H1 (cell line): ENCODE measurements at regions not wholly inside any gene's neighbourhood (a gene's known extent, or its start where the extent isn't known, plus 50 kb on each side); places are given as distances from the start of the nearest gene placed in this dataset.

ENCODE experiments used
- CTCF ChIA-PET: fragments of 300-600 bp; sonication (Branson Sonifier 250); formaldehyde crosslinking; loops from one replicate; lab custom pipeline; 2021; ENCODE audit not compliant: partially characterized antibody; lab: Charles Lee
- POLR2A ChIA-PET: fragments of 300-600 bp; sonication (Branson Sonifier 250); formaldehyde crosslinking; loops from one replicate; lab custom pipeline; 2021; ENCODE audit warnings: inconsistent platforms; ENCODE audit not compliant: partially characterized antibody; lab: Charles Lee
- DNase-seq, 2 experiments: peaks; one replicate each; pipeline versions ENCODE4 v3.0.0 to v3.0.0-alpha.2; 2010 to 2022; ENCODE audit warnings: low spot score in 2 of 2, low read depth in 1 of 2, mixed read lengths in 1 of 2
- FAIRE-seq: peaks from 2 replicates; lab custom pipeline; 2011; peaks lifted over from hg19 to GRCh38; lab: Jason Lieb, UNC
- H2AFZ ChIP-seq: 2 replicates; pipeline ENCODE4 v1.8.1; 2012; ENCODE audit warnings: low read length, inconsistent platforms
- H2AK5ac ChIP-seq: 2 replicates; pipeline ENCODE4 v1.6.1; 2013; ENCODE audit warnings: low read depth, low read length
- H2BK120ac ChIP-seq: replicated peaks from 2 replicates; pipeline ENCODE3; 2013; ENCODE audit warnings: low read depth, low read length, inconsistent platforms
- H2BK12ac ChIP-seq: 2 replicates; pipeline ENCODE4 v1.6.1; 2013; ENCODE audit warnings: low read depth, low read length
- H2BK15ac ChIP-seq: 2 replicates; pipeline ENCODE4 v1.6.1; 2013; ENCODE audit warnings: low read length
- H2BK20ac ChIP-seq: 2 replicates; pipeline ENCODE4 v1.6.1; 2013; ENCODE audit warnings: low read length
- H2BK5ac ChIP-seq: 2 replicates; pipeline ENCODE4 v1.6.1; 2013; ENCODE audit warnings: low read depth, low read length
- H3K14ac ChIP-seq: 2 replicates; pipeline ENCODE4 v1.6.1; 2013; ENCODE audit warnings: inconsistent platforms; ENCODE audit not compliant: insufficient read length
- H3K18ac ChIP-seq: 2 replicates; pipeline ENCODE4 v1.6.1; 2013; ENCODE audit warnings: low read length; ENCODE audit errors: extremely low read depth
- H3K23ac ChIP-seq: 2 replicates; pipeline ENCODE4 v1.6.1; 2013; ENCODE audit warnings: inconsistent platforms; ENCODE audit not compliant: insufficient read length
- H3K23me2 ChIP-seq: 2 replicates; pipeline ENCODE4 v1.6.1; 2013; ENCODE audit warnings: low read depth, low read length
- H3K27ac ChIP-seq: 2 replicates; pipeline ENCODE4 v1.6.1; 2011; ENCODE audit warnings: low read depth, low read length, inconsistent platforms
- H3K27me3 ChIP-seq, 4 experiments: replicated peaks in 1 of 4; 1 replicate in 1 of 4; 2 replicates in 3 of 4; pipeline versions ENCODE4 v1.6.1 to v1.8.1; 2011 to 2013; ENCODE audit warnings: low read length in 3 of 4, mild to moderate bottlenecking in 3 of 4, inconsistent platforms in 2 of 4, mixed read lengths in 2 of 4, moderate library complexity in 1 of 4; ENCODE audit not compliant: control insufficient read depth in 3 of 4, insufficient read depth in 3 of 4; ENCODE audit errors: extremely low read depth in 1 of 4
- H3K36me3 ChIP-seq, 4 experiments: 2 replicates each; pipeline versions ENCODE4 v1.6.1 to v1.8.1; 2011 to 2013; ENCODE audit warnings: mild to moderate bottlenecking in 4 of 4, low read length in 3 of 4, moderate library complexity in 2 of 4, control low read depth in 1 of 4, inconsistent platforms in 1 of 4; ENCODE audit not compliant: insufficient read depth in 4 of 4, control insufficient read depth in 2 of 4
- H3K4ac ChIP-seq: replicated peaks from 2 replicates; pipeline ENCODE3; 2013; ENCODE audit warnings: low read length, low read depth, mixed read lengths, inconsistent platforms; ENCODE audit not compliant: insufficient read length
- H3K4me1 ChIP-seq, 4 experiments: replicated peaks in 1 of 4; 1 replicate in 1 of 4; 2 replicates in 3 of 4; pipeline versions ENCODE4 v1.6.1 to v1.8.1; 2011 to 2013; ENCODE audit warnings: low read length in 3 of 4, inconsistent platforms in 2 of 4, mixed read lengths in 1 of 4; ENCODE audit not compliant: insufficient read depth in 4 of 4, control insufficient read depth in 3 of 4
- H3K4me2 ChIP-seq, 2 experiments: 2 replicates each; pipeline versions ENCODE4 v1.6.1 to v1.8.1; 2011 to 2013; ENCODE audit warnings: low read depth in 2 of 2, low read length in 2 of 2, control low read depth in 1 of 2, inconsistent platforms in 1 of 2, mild to moderate bottlenecking in 1 of 2; ENCODE audit not compliant: insufficient read depth in 1 of 2
- H3K4me3 ChIP-seq, 4 experiments: fragments of 200-600, 300-600 bp in 1 of 4; sonication (generic), shearing (Covaris generic), sonication (Bioruptor Twin) in 1 of 4; 2 replicates each; pipeline versions ENCODE4 v1.5.1 to v1.8.1; 2011 to 2016; ENCODE audit warnings: low read length in 4 of 4, low read depth in 3 of 4, control low read depth in 2 of 4, inconsistent platforms in 2 of 4, mild to moderate bottlenecking in 2 of 4, mixed read lengths in 1 of 4, moderate library complexity in 1 of 4; ENCODE audit not compliant: insufficient read depth in 2 of 4; ENCODE audit errors: extremely low read depth in 1 of 4
- H3K56ac ChIP-seq: replicated peaks from 2 replicates; pipeline ENCODE3; 2013; ENCODE audit warnings: low read depth, mild to moderate bottlenecking, mixed read lengths, low read length, inconsistent platforms; ENCODE audit not compliant: insufficient read length
- H3K79me1 ChIP-seq: 2 replicates; pipeline ENCODE4 v1.6.1; 2013; ENCODE audit warnings: low read depth, low read length, control low read depth
- H3K79me2 ChIP-seq, 2 experiments: 2 replicates each; pipeline versions ENCODE4 v1.6.1 to v1.8.1; 2012 to 2013; ENCODE audit warnings: low read length in 2 of 2, mild to moderate bottlenecking in 2 of 2, inconsistent platforms in 1 of 2; ENCODE audit not compliant: insufficient read depth in 2 of 2, control insufficient read depth in 1 of 2
- H3K9ac ChIP-seq, 4 experiments: replicated peaks in 1 of 4; 1 replicate in 1 of 4; 2 replicates in 3 of 4; pipeline versions ENCODE4 v1.6.1 to v1.8.1; 2011 to 2013; ENCODE audit warnings: low read depth in 3 of 4, low read length in 3 of 4, control low read depth in 2 of 4, mild to moderate bottlenecking in 2 of 4, moderate library complexity in 2 of 4, inconsistent platforms in 1 of 4; ENCODE audit errors: extremely low read depth in 1 of 4
- H3K9me3 ChIP-seq, 2 experiments: 2 replicates each; pipeline versions ENCODE4 v1.6.1 to v1.8.1; 2012 to 2013; ENCODE audit warnings: mild to moderate bottlenecking in 2 of 2, moderate library complexity in 2 of 2, control low read depth in 1 of 2, inconsistent platforms in 1 of 2, low read depth in 1 of 2, low read length in 1 of 2, mixed read lengths in 1 of 2; ENCODE audit not compliant: insufficient read depth in 2 of 2
- H4K20me1 ChIP-seq, 2 experiments: replicated peaks in 1 of 2; 2 replicates each; pipeline versions ENCODE3 to v1.8.1; 2011 to 2013; ENCODE audit warnings: inconsistent platforms in 2 of 2, low read length in 2 of 2, mild to moderate bottlenecking in 1 of 2; ENCODE audit not compliant: insufficient read depth in 2 of 2, control insufficient read depth in 1 of 2
- H4K5ac ChIP-seq: 2 replicates; pipeline ENCODE4 v1.6.1; 2013; ENCODE audit warnings: low read length, low read depth, mixed read lengths, inconsistent platforms; ENCODE audit not compliant: insufficient read length
- H4K8ac ChIP-seq: 2 replicates; pipeline ENCODE4 v1.8.0; 2013; ENCODE audit warnings: mild to moderate bottlenecking, moderate library complexity, low read length, inconsistent platforms; ENCODE audit not compliant: insufficient read depth; ENCODE audit errors: extremely low read depth
- H4K91ac ChIP-seq: replicated peaks from 2 replicates; pipeline ENCODE3; 2013; ENCODE audit warnings: low read length, mixed read lengths, inconsistent platforms; ENCODE audit not compliant: insufficient read length
- CBX5 ChIP-seq: fragments of 300-800, 300-1000 bp; sonication (generic); IDR thresholded peaks from 2 replicates; pipeline ENCODE4 v1.7.1; 2016; ENCODE audit warnings: antibody characterized with exemption, low read length, low read depth
- CHD2 ChIP-seq: IDR thresholded peaks from 2 replicates; pipeline ENCODE4 v1.6.1; 2012; ENCODE audit warnings: low read length, improper control_type of control experiment
- EGR1 ChIP-seq: IDR thresholded peaks from 2 replicates; pipeline ENCODE4 v1.6.1; 2011; ENCODE audit warnings: low read depth, low read length, borderline replicate concordance
- HDAC6 ChIP-seq: IDR thresholded peaks from one replicate; pipeline ENCODE4 v1.7.1; 2012; ENCODE audit warnings: low read depth, mild to moderate bottlenecking, inconsistent platforms, low read length, moderate library complexity
- KDM4A ChIP-seq: IDR thresholded peaks from one replicate; pipeline ENCODE4 v1.7.1; 2012; ENCODE audit warnings: low read depth, mild to moderate bottlenecking, moderate library complexity, low read length, inconsistent platforms; ENCODE audit not compliant: severe bottlenecking
- RXRA ChIP-seq: IDR thresholded peaks from 2 replicates; pipeline ENCODE4 v1.6.1; 2011; ENCODE audit warnings: low read depth, mild to moderate bottlenecking, low read length, moderate library complexity; ENCODE audit not compliant: insufficient read depth
- SRF ChIP-seq: IDR thresholded peaks from 2 replicates; pipeline ENCODE4 v1.6.1; 2011; ENCODE audit warnings: mild to moderate bottlenecking, low read depth, low read length, moderate library complexity
- TAF1 ChIP-seq: IDR thresholded peaks from 2 replicates; pipeline ENCODE4 v1.6.1; 2011; ENCODE audit warnings: mild to moderate bottlenecking, low read depth, low read length
- TAF7 ChIP-seq: optimal IDR thresholded peaks from 2 replicates; pipeline ENCODE3; 2011; ENCODE audit warnings: low read depth, mild to moderate bottlenecking, inconsistent platforms, low read length, moderate library complexity, borderline replicate concordance
- TF ChIP-seq, protein P1 (sequence below): IDR thresholded peaks from 2 replicates; pipeline ENCODE4 v1.6.1; 2011; ENCODE audit warnings: low read length, improper control_type of control experiment
- TF ChIP-seq, protein P2 (sequence below): IDR thresholded peaks from 2 replicates; pipeline ENCODE4 v1.6.1; 2012; ENCODE audit warnings: inconsistent platforms
- TF ChIP-seq, protein P3 (sequence below), 3 experiments: IDR thresholded peaks; 1 replicate in 2 of 3; 2 replicates in 1 of 3; pipeline versions ENCODE4 v1.5.1 to v1.6.1; 2011; ENCODE audit warnings: low read length in 3 of 3, mild to moderate bottlenecking in 3 of 3, inconsistent platforms in 2 of 3, low read depth in 1 of 3, moderate library complexity in 1 of 3; ENCODE audit not compliant: insufficient read depth in 1 of 3; ENCODE audit errors: control extremely low read depth in 1 of 3

DNA sequence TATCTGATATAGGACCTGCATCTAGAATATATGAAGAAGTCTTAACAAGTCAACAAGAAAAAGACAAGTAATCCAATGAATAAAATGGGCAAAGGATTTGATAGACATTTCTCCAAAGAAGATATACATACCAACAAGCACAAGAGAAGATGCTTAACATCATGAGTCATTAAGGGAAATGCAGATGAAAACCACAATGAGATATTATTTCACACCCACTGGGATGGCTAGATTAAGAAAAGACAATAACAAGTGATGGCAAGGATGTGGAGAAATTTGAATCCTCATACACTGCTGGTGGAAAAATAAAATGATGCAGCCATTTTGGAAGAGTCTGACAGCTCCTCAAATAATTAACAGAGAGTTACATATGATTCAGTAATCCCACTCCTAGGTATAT is 502.6 kb downstream of the FUT8 start:
- CTCF ChIA-PET, result no interaction called here
- Histone ChIP-seq H3K14ac (no peak overlapping the region), H3K18ac (no peak overlapping the region), H2BK120ac (no peak overlapping the region), H3K79me2 (no peaks in the 10 kb centered on the region), H3K4ac (no peak overlapping the region), H3K9ac (no peak overlapping the region), H3K4me3 (no peak overlapping the region), H2BK15ac (no peak overlapping the region), H2AK5ac (no peak overlapping the region), H4K20me1 (no peaks in the 10 kb centered on the region), H4K8ac (no peak overlapping the region), H3K4me2 (no peak overlapping the region), H3K27ac (no peak overlapping the region), H3K36me3 (no peaks in the 10 kb centered on the region), H3K23ac (no peak overlapping the region), H3K27me3 (no peaks in the 10 kb centered on the region), H3K4me1 (no peaks in the 10 kb centered on the region), H2BK20ac (no peak overlapping the region), H4K5ac (no peak overlapping the region), H4K91ac (no peak overlapping the region), H3K56ac (no peak overlapping the region), H2AFZ (no peak overlapping the region), H2BK5ac (no peak overlapping the region), H3K79me1 (no peaks in the 10 kb centered on the region), H3K23me2 (no peaks in the 10 kb centered on the region; the same call in 1 of the 2 replicates), H2BK12ac (no peak overlapping the region), H3K9me3 (no peaks in the 10 kb centered on the region)
- FAIRE-seq, result no peak
- no peak for DNase-seq
- POLR2A ChIA-PET, result no interaction called here
- TF ChIP-seq KDM4A (no peak), TAF1 (no peak), SRF (no peak), RXRA (no peak), TAF7 (no peak), EGR1 (no peak), HDAC6 (no peak), CHD2 (no peak), CBX5 (no peak)
- TF ChIP-seq, protein P1, sequence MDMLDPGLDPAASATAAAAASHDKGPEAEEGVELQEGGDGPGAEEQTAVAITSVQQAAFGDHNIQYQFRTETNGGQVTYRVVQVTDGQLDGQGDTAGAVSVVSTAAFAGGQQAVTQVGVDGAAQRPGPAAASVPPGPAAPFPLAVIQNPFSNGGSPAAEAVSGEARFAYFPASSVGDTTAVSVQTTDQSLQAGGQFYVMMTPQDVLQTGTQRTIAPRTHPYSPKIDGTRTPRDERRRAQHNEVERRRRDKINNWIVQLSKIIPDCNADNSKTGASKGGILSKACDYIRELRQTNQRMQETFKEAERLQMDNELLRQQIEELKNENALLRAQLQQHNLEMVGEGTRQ, result no peak
- TF ChIP-seq, protein P2, sequence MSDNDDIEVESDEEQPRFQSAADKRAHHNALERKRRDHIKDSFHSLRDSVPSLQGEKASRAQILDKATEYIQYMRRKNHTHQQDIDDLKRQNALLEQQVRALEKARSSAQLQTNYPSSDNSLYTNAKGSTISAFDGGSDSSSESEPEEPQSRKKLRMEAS, result no peak
- TF ChIP-seq, protein P3, sequence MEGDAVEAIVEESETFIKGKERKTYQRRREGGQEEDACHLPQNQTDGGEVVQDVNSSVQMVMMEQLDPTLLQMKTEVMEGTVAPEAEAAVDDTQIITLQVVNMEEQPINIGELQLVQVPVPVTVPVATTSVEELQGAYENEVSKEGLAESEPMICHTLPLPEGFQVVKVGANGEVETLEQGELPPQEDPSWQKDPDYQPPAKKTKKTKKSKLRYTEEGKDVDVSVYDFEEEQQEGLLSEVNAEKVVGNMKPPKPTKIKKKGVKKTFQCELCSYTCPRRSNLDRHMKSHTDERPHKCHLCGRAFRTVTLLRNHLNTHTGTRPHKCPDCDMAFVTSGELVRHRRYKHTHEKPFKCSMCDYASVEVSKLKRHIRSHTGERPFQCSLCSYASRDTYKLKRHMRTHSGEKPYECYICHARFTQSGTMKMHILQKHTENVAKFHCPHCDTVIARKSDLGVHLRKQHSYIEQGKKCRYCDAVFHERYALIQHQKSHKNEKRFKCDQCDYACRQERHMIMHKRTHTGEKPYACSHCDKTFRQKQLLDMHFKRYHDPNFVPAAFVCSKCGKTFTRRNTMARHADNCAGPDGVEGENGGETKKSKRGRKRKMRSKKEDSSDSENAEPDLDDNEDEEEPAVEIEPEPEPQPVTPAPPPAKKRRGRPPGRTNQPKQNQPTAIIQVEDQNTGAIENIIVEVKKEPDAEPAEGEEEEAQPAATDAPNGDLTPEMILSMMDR (IDR thresholded peaks at IDR 0.05; ENCODE audit: control extremely low read depth in 1 of 3, insufficient read depth in 1 of 3, low read depth in 1 of 3, low read length in 3 of 3), result no peak
